Astrocyte (in vitro differentiated cells and primary cell): ENCODE measurements at regions not wholly inside any gene's neighbourhood (a gene's known extent, or its start where the extent isn't known, plus 50 kb on each side); places are given as distances from the start of the nearest gene placed in this dataset.

Experiments used
- DNase-seq: peaks from one replicate; pipeline ENCODE4 v3.0.0-alpha.2; 2010; ENCODE audit warnings: low read depth
- FAIRE-seq: peaks from 2 replicates; lab custom pipeline; 2011; peaks lifted over from hg19 to GRCh38; lab: Jason Lieb, UNC
- H2AFZ ChIP-seq: 2 replicates; pipeline ENCODE4 v1.6.0; 2012; ENCODE audit warnings: low read depth, low read length, inconsistent platforms
- H3K27ac ChIP-seq: 2 replicates; pipeline ENCODE4 v1.5.1; 2011; ENCODE audit warnings: low read depth, low read length, inconsistent platforms
- H3K27me3 ChIP-seq: 2 replicates; pipeline ENCODE4 v1.6.0; 2011; ENCODE audit warnings: low read length, inconsistent platforms; ENCODE audit not compliant: insufficient read depth
- H3K36me3 ChIP-seq: 2 replicates; pipeline ENCODE4 v1.5.1; 2011; ENCODE audit warnings: low read length, inconsistent platforms; ENCODE audit not compliant: insufficient read depth
- H3K4me1 ChIP-seq: 2 replicates; pipeline ENCODE4 v1.5.1; 2011; ENCODE audit warnings: low read length, inconsistent platforms; ENCODE audit not compliant: insufficient read depth
- H3K4me2 ChIP-seq: 2 replicates; pipeline ENCODE4 v1.6.0; 2012; ENCODE audit warnings: low read length, inconsistent platforms
- H3K4me3 ChIP-seq: 2 replicates; pipeline ENCODE4 v1.5.1; 2011; ENCODE audit warnings: low read depth, mild to moderate bottlenecking, low read length, inconsistent platforms; ENCODE audit not compliant: insufficient read depth
- H3K79me2 ChIP-seq: 2 replicates; pipeline ENCODE4 v1.6.0; 2012; ENCODE audit warnings: mild to moderate bottlenecking, low read length, inconsistent platforms; ENCODE audit not compliant: insufficient read depth
- H3K9ac ChIP-seq: 2 replicates; pipeline ENCODE4 v1.6.0; 2012; ENCODE audit warnings: mild to moderate bottlenecking, low read length, inconsistent platforms
- H3K9me3 ChIP-seq: 2 replicates; pipeline ENCODE4 v1.5.1; 2012; ENCODE audit warnings: low read depth, mild to moderate bottlenecking, low read length, inconsistent platforms; ENCODE audit not compliant: insufficient read depth
- H4K20me1 ChIP-seq: 2 replicates; pipeline ENCODE4 v1.6.0; 2012; ENCODE audit warnings: low read length, inconsistent platforms; ENCODE audit not compliant: insufficient read depth
- H3K27ac Mint-ChIP-seq: one replicate; pipeline ENCODE4 v1.8.0; 2021; ENCODE audit warnings: mild to moderate bottlenecking, mixed read lengths; ENCODE audit not compliant: unreplicated experiment
- H3K27me3 Mint-ChIP-seq: one replicate; pipeline ENCODE4 v1.8.0; 2021; ENCODE audit warnings: low read depth, mixed read lengths; ENCODE audit not compliant: unreplicated experiment
- H3K36me3 Mint-ChIP-seq: one replicate; pipeline ENCODE4 v1.8.0; 2021; ENCODE audit warnings: low read depth, mixed read lengths; ENCODE audit not compliant: unreplicated experiment
- H3K4me1 Mint-ChIP-seq: one replicate; pipeline ENCODE4 v1.8.0; 2021; ENCODE audit warnings: low read depth, mixed read lengths; ENCODE audit not compliant: unreplicated experiment
- H3K4me3 Mint-ChIP-seq: one replicate; pipeline ENCODE4 v1.8.0; 2021; ENCODE audit warnings: mild to moderate bottlenecking, moderate library complexity, mixed read lengths; ENCODE audit not compliant: unreplicated experiment
- H3K9me3 Mint-ChIP-seq: one replicate; pipeline ENCODE4 v1.8.0; 2021; ENCODE audit warnings: mild to moderate bottlenecking, mixed read lengths; ENCODE audit not compliant: unreplicated experiment
- CTCF ChIP-seq: IDR thresholded peaks from 2 replicates; pipeline ENCODE4 v1.5.1; 2011; ENCODE audit warnings: low read depth, mild to moderate bottlenecking, inconsistent platforms, low read length, moderate library complexity; ENCODE audit not compliant: insufficient read depth
- EZH2 ChIP-seq: IDR thresholded peaks from 2 replicates; pipeline ENCODE4 v1.6.1; 2012; ENCODE audit warnings: mild to moderate bottlenecking, low read length, inconsistent platforms; ENCODE audit not compliant: insufficient read depth

- H4K20me1 ChIP-seq: no peaks in the 10 kb centered on the region
- H3K36me3 ChIP-seq: peaks cover 6% of the 10 kb centered on the region
- H3K4me2 ChIP-seq: no peak overlapping the region
- no peaks in the 10 kb centered on the region for H3K4me1 Mint-ChIP-seq
- H3K27me3 ChIP-seq: no peaks in the 10 kb centered on the region
- no peak overlapping the region for H2AFZ ChIP-seq
- no peak for FAIRE-seq
- H3K36me3 Mint-ChIP-seq: peaks cover 1% of the 10 kb centered on the region
- H3K9me3 Mint-ChIP-seq: no peaks in the 10 kb centered on the region
- H3K79me2 ChIP-seq: no peaks in the 10 kb centered on the region
- H3K27ac ChIP-seq: no peak overlapping the region
- no peak overlapping the region for H3K4me3 ChIP-seq
- no peak overlapping the region for H3K9ac ChIP-seq
- no peak for DNase-seq
- H3K9me3 ChIP-seq: no peaks in the 10 kb centered on the region
- no peaks in the 10 kb centered on the region for H3K4me1 ChIP-seq
- no peak overlapping the region for H3K4me3 Mint-ChIP-seq
- no peak overlapping the region for H3K27ac Mint-ChIP-seq
- no peaks in the 10 kb centered on the region for H3K27me3 Mint-ChIP-seq
- TF ChIP-seq CTCF: no peak
- TF ChIP-seq EZH2: no peak
Measured at GRCh38 chr4:122232633-122233032, 80.5 kb downstream of the BLTP1 start.

DNA sequence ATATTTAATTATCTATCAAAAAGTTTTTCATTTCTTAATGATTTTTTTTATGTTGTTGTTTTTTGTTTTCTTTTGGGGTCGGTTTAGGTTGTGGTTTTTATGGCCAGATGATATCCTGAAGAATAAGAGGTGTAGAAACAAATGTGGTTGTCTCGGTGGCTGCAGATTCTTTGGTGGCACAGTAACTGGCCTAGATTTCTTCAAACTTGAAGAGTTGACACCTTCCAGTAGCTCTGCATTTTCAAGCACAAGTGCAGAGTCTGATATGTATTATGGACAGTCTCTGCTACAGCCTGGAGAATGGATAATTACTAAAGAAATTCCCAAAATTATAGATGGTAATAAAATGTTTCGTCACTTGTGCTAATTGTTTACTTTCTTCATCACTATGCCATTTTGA, 82.6 kb downstream of the BLTP1 start:
- Mint-ChIP-seq H3K27ac (no peak overlapping the region), H3K9me3 (no peaks in the 10 kb centered on the region), H3K4me3 (no peak overlapping the region), H3K4me1 (no peaks in the 10 kb centered on the region), H3K27me3 (no peaks in the 10 kb centered on the region), H3K36me3 (peaks cover 3% of the 10 kb centered on the region)
- Histone ChIP-seq H3K27me3 (no peaks in the 10 kb centered on the region), H3K4me1 (no peaks in the 10 kb centered on the region), H4K20me1 (no peaks in the 10 kb centered on the region), H3K79me2 (no peaks in the 10 kb centered on the region), H3K27ac (no peak overlapping the region), H3K9me3 (no peaks in the 10 kb centered on the region), H3K4me2 (no peak overlapping the region), H2AFZ (no peak overlapping the region), H3K36me3 (peaks cover 15% of the 10 kb centered on the region), H3K9ac (no peak overlapping the region), H3K4me3 (no peak overlapping the region)
- FAIRE-seq (no peak), DNase-seq (no peak)
- TF ChIP-seq EZH2: no peak
- no peak for TF ChIP-seq CTCF

GRCh38 chr4:122243785-122244184, 91.7 kb downstream of the BLTP1 start:
- TF ChIP-seq EZH2 (no peak), CTCF (no peak)
- no peak overlapping the region for H3K9ac ChIP-seq
- H3K4me2 ChIP-seq: no peak overlapping the region
- H3K36me3 Mint-ChIP-seq: no peaks in the 10 kb centered on the region
- H4K20me1 ChIP-seq: no peaks in the 10 kb centered on the region
- no peaks in the 10 kb centered on the region for H3K79me2 ChIP-seq
- FAIRE-seq (no peak), DNase-seq (no peak)
- H3K9me3 ChIP-seq: no peaks in the 10 kb centered on the region
- H3K36me3 ChIP-seq: peaks cover 24% of the 10 kb centered on the region
- H3K27ac ChIP-seq: no peak overlapping the region
- no peaks in the 10 kb centered on the region for H3K4me1 ChIP-seq
- no peaks in the 10 kb centered on the region for H3K9me3 Mint-ChIP-seq
- no peak overlapping the region for H3K4me3 ChIP-seq
- H3K27me3 ChIP-seq: no peaks in the 10 kb centered on the region
- H3K27ac Mint-ChIP-seq: no peak overlapping the region
- H3K4me3 Mint-ChIP-seq: no peak overlapping the region
- H3K27me3 Mint-ChIP-seq: no peaks in the 10 kb centered on the region
- H3K4me1 Mint-ChIP-seq: no peaks in the 10 kb centered on the region
- no peak overlapping the region for H2AFZ ChIP-seq
